LNCAP (cell line): ENCODE measurements at regions not wholly inside any gene's neighbourhood (a gene's known extent, or its start where the extent isn't known, plus 50 kb on each side); places are given as distances from the start of the nearest gene placed in this dataset.

ENCODE experiments used
- TF ChIP-seq, protein P1 (sequence below): fragments of 450-650 bp; IDR thresholded peaks from 2 replicates; pipeline ENCODE4 v1.5.1; 2017; ENCODE audit warnings: mild to moderate bottlenecking

DNA sequence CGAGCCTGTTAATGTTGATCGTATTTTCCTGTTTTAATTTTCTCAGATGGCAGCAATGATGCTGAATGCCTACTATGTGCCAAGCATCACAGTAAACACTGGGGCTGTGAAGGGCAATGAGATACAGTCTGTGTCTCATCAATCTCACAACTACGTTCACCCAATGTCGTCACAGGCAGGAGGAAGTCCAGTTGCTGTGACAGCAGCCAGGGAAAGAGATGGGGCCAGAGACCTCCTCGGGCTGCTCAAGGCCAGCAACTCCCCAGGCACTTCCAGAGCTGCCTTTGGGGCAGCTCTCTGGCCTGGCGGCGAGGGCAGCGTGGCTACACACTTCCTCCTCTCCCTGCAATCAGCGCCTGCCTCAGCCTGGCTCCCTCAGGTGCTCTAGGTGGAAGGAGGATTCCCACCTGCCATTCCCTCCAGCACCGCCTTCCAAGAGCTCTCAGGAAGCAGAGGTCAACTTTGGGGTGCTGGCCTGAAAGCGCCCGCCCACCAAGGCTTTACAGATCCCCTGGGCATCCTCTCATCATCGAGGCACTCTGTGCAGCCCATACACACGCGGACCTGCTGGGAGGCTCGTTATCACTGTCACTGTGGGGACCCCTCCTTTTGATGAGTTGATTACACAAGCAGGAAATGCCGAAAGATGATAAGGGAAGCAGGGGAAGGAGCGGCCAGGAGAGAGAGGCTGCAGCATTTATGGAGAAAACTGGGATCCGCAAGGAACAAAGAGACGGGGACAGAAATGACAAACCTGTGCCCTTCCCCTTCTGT lies 159.2 kb downstream of the ZDHHC21 start:
- TF ChIP-seq, protein P1, sequence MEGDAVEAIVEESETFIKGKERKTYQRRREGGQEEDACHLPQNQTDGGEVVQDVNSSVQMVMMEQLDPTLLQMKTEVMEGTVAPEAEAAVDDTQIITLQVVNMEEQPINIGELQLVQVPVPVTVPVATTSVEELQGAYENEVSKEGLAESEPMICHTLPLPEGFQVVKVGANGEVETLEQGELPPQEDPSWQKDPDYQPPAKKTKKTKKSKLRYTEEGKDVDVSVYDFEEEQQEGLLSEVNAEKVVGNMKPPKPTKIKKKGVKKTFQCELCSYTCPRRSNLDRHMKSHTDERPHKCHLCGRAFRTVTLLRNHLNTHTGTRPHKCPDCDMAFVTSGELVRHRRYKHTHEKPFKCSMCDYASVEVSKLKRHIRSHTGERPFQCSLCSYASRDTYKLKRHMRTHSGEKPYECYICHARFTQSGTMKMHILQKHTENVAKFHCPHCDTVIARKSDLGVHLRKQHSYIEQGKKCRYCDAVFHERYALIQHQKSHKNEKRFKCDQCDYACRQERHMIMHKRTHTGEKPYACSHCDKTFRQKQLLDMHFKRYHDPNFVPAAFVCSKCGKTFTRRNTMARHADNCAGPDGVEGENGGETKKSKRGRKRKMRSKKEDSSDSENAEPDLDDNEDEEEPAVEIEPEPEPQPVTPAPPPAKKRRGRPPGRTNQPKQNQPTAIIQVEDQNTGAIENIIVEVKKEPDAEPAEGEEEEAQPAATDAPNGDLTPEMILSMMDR: no peak

DNA sequence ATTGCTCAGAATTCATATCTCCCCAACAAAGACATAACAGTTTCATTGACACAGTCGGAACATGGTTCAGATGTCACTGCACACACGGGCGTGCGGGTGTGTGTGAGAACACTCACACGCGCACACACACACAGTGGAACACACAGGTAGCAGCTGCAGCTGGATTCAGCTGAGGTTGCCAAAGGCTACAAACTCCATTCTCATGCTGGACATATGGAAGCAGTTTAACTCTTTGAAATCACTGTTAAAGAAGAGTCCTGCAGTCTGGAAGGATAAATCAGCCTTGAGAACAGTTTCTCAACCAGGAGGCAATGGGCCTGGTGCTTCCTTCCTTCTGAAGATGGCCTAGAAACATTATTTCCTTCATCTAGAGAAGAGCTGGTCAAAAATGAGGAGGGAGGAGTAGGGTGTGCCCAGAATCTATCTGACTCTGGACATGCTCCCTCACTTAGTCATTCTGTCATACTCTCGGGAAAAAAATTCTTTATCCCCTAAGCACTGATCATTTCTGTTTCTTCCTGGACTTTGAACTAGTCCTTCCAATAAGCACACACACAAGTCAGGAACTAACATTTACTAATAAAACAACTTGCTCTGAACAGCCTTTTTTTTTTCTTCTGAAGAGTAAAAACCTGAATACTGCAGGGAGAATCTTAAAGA lies 160.6 kb downstream of the ZDHHC21 start:
- TF ChIP-seq, protein P1: no peak

DNA sequence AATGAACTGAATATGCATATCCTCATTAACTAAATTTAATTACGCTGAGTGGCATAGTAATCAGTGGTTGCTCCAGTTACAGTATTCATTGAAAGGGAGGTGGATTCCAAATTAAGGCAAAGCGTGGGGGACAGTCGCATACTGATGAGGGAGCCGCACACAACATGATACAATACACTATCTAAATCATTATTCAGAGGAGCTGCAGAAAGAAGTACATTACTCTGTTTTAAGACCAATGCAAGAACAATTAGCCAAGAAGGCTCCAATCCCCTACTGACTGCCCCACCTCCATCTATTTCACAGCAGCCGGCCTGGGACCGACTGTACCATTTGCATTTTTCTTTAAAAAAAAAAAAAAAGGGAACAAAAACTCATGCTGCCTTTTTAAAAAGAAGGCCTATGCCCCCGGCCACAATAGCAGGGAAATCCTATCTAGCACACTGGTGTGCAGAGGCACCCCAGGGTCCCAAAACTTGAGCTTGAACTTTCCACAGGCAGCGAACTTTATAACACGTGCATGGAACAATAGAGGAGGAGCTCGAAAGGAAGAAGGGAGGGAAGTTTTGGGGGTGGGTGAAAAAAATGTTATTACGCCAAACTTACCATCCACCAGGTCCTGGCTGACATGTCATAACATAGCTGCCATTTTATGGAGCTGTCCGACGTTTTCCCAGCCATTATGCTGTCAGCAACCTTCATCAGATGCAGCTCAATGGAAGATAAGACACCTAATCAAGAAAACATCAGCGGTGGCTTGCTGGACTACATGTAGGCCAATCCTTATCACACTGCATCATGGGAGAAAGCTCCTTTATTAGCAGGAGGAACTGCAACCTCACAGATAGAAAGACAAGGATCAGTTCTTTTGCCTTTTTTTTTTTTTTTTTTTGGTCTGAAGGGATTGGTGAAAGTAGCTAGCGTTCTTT lies 161.6 kb downstream of the ZDHHC21 start:
- TF ChIP-seq, protein P1: no peak

DNA sequence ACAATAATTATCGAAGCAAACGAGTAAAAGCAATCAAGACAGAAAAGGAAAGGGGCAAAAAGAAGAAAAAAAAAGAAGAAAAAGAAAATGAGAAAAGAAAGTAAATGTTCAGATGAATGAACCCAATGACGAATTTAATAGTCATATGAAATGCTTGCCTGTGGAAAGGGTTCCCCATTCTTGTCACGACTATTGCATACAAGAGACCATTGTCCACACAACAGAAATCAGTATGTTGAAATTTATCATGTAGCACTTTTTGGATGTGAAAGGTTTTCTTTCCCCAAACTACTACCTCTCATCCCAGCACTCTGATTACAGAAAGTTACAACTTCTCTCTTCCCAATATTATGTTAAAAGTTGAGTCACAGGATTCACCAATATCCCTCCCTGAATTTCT lies 162.4 kb downstream of the ZDHHC21 start:
- TF ChIP-seq, protein P1: no peak

DNA sequence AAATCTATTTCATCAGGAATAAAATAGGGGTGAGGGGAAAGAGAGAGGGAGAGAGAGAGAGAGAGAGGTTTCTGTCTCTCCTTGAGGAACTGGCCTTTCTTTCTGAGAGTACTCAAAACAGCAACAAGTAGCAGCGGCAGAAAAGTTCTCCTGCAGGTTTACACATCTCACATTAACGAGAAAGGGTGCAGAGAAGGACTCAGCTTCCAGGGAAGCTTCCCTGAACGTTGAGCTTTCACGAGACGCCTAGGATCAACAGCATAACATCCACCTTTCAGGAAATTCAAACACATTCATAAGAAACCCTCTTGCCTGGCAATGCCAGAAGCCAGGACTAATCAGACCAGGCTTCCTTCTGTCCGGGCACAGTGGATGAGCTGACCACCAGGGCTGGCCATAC lies 162.9 kb downstream of the ZDHHC21 start:
- TF ChIP-seq, protein P1: no peak

DNA sequence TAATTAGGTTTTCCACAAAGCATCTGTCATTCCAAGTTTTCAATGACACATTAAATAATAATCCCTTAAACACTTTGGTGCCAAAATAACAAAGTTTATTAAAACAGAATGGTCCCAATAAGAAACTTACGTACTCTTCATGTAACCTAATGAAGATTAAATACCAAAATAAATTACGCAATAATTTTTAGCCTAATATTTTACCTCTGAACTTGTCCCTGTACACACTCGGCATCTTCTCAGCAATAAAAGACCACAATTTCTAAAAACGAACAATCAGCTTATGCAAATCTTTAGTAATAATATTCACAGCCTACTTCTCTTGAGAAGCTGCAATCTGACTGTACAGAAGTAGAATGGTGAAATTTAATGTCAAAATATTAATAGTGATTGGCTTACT lies 163.6 kb downstream of the ZDHHC21 start:
- TF ChIP-seq, protein P1: no peak

DNA sequence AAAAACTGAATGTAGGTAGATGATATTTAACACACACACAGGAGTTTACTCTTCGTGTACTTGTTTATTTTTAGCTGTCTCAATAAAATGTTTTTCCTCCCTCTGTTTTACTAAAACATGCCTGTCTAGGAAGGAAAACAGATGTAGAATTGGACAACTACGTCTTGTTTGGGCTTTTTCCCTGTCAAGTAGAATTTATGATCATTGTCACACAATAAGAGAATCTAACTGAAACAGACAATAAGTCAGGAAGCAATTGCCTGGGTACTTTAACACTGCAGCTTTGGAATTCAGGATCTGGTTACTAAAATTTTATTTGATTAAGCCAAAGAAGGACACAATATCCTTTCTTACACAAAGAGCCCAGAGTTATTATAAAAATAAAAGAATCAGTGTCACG lies 164.2 kb downstream of the ZDHHC21 start:
- TF ChIP-seq, protein P1: no peak
